Activated CD4-positive, alpha-beta T cell treated with anti-CD3 and anti-CD28 coated beads for 48 hours (primary cell): ENCODE measurements at regions not wholly inside any gene's neighbourhood (a gene's known extent, or its start where the extent isn't known, plus 50 kb on each side); places are given as distances from the start of the nearest gene placed in this dataset.
A peak's percentile ranks its signal among the peaks of the same experiment; 100 is the strongest.

Source experiments
- DNase-seq: peaks from one replicate; pipeline ENCODE4 v3.0.0-alpha.2; 2020

- no peak for DNase-seq
Observed at GRCh38 chr10:43888586-43888985, 239.9 kb upstream of the ZNF32 start.

- DNase-seq: peak; percentile 6
Observed at GRCh38 chr10:43885842-43886241, 237.2 kb upstream of the ZNF32 start.

- no peak for DNase-seq
Observed at GRCh38 chr10:43885252-43885651, 236.6 kb upstream of the ZNF32 start.

GRCh38 chr10:43884501-43885105 is 235.9 kb upstream of the ZNF32 start:
- no peak for DNase-seq

GRCh38 chr10:43882711-43883110 is 234.0 kb upstream of the ZNF32 start:
- DNase-seq: no peak

GRCh38 chr10:43881657-43882056 is 233.0 kb upstream of the ZNF32 start:
- DNase-seq: no peak

GRCh38 chr10:43880160-43880559 is 231.5 kb upstream of the ZNF32 start:
- DNase-seq: no peak

- no peak for DNase-seq
Observed at GRCh38 chr10:43879742-43880141, 231.1 kb upstream of the ZNF32 start.

- no peak for DNase-seq
Observed at GRCh38 chr10:43879162-43879561, 230.5 kb upstream of the ZNF32 start.

- DNase-seq: peak; percentile 8
Observed at GRCh38 chr10:43878386-43878785, 229.7 kb upstream of the ZNF32 start.

GRCh38 chr10:43876976-43877375 is 228.3 kb upstream of the ZNF32 start:
- no peak for DNase-seq

- no peak for DNase-seq
Observed at GRCh38 chr10:43874984-43875383, 226.3 kb upstream of the ZNF32 start.

- no peak for DNase-seq
Observed at GRCh38 chr10:43873717-43874116, 225.0 kb upstream of the ZNF32 start.

GRCh38 chr10:43872644-43873043 is 224.0 kb upstream of the ZNF32 start:
- no peak for DNase-seq

- DNase-seq: no peak
Observed at GRCh38 chr10:43871545-43871944, 222.9 kb upstream of the ZNF32 start.

GRCh38 chr10:43870968-43871439 is 222.3 kb upstream of the ZNF32 start:
- no peak for DNase-seq

- DNase-seq: no peak
Observed at GRCh38 chr10:43869669-43870322, 221.1 kb upstream of the ZNF32 start.

GRCh38 chr10:43868952-43869351 is 220.3 kb upstream of the ZNF32 start:
- no peak for DNase-seq

GRCh38 chr10:43867667-43868565 is 219.2 kb upstream of the ZNF32 start:
- no peak for DNase-seq

- no peak for DNase-seq
Observed at GRCh38 chr10:43867113-43867512, 218.4 kb upstream of the ZNF32 start.

- no peak for DNase-seq
Observed at GRCh38 chr10:43866712-43867111, 218.0 kb upstream of the ZNF32 start.

GRCh38 chr10:43865265-43866135 is 216.8 kb upstream of the ZNF32 start:
- no peak for DNase-seq

GRCh38 chr10:43864656-43865055 is 216.0 kb upstream of the ZNF32 start:
- DNase-seq: no peak
